ENCODE measurements at regions not wholly inside any gene's neighbourhood (a gene's known extent, or its start where the extent isn't known, plus 50 kb on each side); places are given as distances from the start of the nearest gene placed in this dataset.

DNA sequence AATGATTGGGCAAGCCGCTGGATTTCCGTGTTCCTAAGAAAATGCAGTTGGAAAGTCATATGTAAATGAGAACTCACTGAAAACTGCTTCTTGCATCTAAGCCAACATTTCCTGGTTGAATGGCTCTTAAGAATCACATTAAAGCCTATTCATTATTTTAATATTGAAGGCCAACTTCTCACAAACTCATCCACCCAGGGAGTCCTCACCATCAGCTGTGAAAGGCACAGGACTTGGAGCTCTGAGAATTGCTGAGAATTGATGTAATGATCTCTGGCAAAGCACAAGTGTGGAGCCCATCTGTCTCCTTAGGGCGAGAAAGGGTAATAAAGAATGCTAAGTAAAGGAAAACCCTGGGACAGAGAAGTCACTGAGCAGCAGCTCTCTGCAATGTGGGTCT lies 55.9 kb upstream of the APCDD1 start:
- TF ChIP-seq CTCF (conservative IDR thresholded peaks at IDR 0.05) (no peak), ZFX (IDR thresholded peaks at IDR 0.05) (no peak)
